ENCODE measurements at regions not wholly inside any gene's neighbourhood (a gene's known extent, or its start where the extent isn't known, plus 50 kb on each side); places are given as distances from the start of the nearest gene placed in this dataset.
"Not testable (repeated sequence)": the region's sequence is repeated elsewhere in the genome, so short reads cannot be mapped to it uniquely, and the experiment has no call there.

DNA sequence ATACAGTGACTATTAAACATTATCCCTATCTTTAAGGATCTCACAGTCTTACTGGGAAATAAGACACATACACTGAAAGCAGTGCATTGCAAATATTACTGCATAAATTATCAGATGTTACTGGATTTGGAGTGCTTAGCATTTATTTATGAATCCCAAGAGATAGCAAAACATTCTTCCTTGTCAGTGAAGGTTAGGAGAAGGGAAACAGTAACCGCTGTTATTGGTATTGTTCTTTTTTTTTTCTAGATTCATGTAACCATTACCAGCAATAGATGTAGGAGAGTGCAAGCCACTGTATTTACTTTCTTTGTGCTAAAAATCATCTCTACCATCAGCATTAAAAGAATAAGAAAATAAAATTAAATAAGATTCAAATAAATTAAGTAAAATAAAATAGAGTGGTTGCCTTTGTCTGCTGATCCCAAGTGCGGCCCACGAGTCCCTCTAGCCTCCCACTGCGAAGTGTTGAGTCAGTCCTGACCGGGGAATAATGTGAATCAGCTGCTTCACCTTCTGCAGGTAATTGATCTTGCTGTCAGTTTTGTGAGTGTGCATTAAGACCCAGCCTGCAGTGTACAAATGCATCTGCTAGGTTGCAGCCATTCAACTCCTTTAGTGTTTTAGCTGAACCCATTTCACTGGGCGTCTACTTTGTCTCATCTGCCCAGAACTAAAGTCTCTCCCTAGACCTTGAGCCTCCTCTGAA lies 1344.9 kb downstream of the GATA3 start:
- no peaks in the 10 kb centered on the region for H3K9me3 ChIP-seq (ENCODE audit: control insufficient read depth, insufficient read depth, low read length)
- POLR2A ChIA-PET = no interaction called here
- no peaks in the 10 kb centered on the region for H3K27me3 ChIP-seq (ENCODE audit: control insufficient read depth, insufficient read depth, low read length)
- no peak overlapping the region for H3K4me3 ChIP-seq (ENCODE audit: low read depth, low read length)
- TF ChIP-seq, protein P1, sequence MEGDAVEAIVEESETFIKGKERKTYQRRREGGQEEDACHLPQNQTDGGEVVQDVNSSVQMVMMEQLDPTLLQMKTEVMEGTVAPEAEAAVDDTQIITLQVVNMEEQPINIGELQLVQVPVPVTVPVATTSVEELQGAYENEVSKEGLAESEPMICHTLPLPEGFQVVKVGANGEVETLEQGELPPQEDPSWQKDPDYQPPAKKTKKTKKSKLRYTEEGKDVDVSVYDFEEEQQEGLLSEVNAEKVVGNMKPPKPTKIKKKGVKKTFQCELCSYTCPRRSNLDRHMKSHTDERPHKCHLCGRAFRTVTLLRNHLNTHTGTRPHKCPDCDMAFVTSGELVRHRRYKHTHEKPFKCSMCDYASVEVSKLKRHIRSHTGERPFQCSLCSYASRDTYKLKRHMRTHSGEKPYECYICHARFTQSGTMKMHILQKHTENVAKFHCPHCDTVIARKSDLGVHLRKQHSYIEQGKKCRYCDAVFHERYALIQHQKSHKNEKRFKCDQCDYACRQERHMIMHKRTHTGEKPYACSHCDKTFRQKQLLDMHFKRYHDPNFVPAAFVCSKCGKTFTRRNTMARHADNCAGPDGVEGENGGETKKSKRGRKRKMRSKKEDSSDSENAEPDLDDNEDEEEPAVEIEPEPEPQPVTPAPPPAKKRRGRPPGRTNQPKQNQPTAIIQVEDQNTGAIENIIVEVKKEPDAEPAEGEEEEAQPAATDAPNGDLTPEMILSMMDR (IDR thresholded peaks at IDR 0.05; ENCODE audit: low read depth, low read length) = no peak
- CTCF ChIA-PET = no interaction called here
- no peak for DNase-seq (ENCODE audit: low read depth, low spot score)
- no peak overlapping the region for H3K27ac ChIP-seq (ENCODE audit: low read depth, low read length)

DNA sequence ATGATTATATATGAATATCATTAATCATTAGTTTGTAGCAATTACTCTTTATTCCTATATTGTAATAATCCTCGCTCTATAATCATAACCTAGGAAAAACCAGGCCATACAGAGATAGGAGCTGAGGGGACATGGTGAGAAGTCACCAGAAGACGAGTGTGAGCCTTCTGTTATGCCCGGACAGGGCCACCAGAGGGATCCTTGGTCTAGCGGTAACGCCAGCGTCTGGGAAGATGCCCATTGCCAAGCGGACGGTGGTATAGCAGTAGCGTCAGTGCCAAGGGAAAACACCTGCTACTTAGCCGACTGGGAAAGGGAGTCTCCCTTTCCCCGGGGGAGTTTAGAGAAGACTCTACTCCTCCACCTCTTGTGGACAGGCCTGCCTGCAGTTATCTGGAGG lies 1347.6 kb downstream of the GATA3 start:
- POLR2A ChIA-PET = not testable (repeated sequence)

DNA sequence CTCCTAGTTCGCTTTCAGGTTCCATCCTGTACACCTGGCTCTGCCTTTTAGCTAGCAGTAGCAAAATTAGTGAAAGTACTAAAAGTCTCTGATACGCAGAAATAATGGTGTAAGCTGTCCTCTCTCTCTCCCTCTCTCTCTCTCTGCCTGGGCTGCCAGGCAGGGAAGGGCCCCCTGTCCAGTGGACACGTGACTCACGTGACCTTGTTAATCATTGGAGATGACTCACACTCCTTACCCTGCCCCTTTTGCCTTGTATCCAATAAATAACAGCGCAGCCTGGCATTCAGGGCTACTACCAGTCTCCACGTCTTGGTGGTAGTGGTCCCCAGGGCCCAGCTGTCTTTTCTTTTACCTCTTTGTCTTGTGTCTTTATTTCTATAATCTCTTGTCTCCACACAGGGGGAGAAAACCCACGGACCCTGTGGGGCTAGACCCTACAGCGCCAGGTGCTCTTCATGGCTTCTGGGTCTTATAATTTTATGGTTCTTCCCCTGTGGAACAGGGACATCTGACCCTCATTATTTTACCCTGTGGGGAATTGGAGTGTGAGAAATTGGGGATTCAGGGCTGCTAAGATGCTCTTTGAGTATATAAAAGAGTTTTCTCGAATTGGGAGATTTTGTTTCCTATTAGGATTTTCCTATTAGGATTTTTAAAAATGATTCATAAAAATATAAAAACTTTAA lies 1348.2 kb downstream of the GATA3 start:
- H3K27me3 ChIP-seq (ENCODE audit: control insufficient read depth, insufficient read depth, low read length); CTCF ChIA-PET; H3K27ac ChIP-seq (ENCODE audit: low read depth, low read length); H3K9me3 ChIP-seq (ENCODE audit: control insufficient read depth, insufficient read depth, low read length); H3K4me3 ChIP-seq (ENCODE audit: low read depth, low read length); DNase-seq (ENCODE audit: low read depth, low spot score); POLR2A ChIA-PET: not testable (repeated sequence)

More for the DNA sequence above, 1347.6 kb downstream of the GATA3 start:
- H3K27me3 ChIP-seq (ENCODE audit: control insufficient read depth, insufficient read depth, low read length); CTCF ChIA-PET; H3K4me3 ChIP-seq (ENCODE audit: low read depth, low read length); DNase-seq (ENCODE audit: low read depth, low spot score); H3K27ac ChIP-seq (ENCODE audit: low read depth, low read length); H3K9me3 ChIP-seq (ENCODE audit: control insufficient read depth, insufficient read depth, low read length): not testable (repeated sequence)

DNA sequence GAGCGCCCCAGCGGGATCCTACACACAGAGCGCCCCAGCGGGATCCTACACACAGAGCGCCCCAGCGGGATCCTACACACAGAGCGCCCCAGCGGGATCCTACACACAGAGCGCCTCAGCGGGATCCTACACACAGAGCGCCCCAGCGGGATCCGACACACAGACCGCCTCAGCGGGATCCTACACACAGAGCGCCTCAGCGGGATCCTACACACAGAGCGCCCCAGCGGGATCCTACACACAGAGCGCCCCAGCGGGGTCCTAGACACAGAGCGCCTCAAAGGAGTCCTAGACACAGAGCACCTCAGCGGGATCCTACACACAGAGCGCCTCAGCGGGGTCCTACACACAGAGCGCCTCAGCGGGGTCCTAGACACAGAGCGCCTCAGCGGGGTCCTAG lies 1352.7 kb downstream of the GATA3 start:
- POLR2A ChIA-PET; DNase-seq (ENCODE audit: low read depth, low spot score); H3K4me3 ChIP-seq (ENCODE audit: low read depth, low read length); H3K27me3 ChIP-seq (ENCODE audit: control insufficient read depth, insufficient read depth, low read length); H3K27ac ChIP-seq (ENCODE audit: low read depth, low read length); CTCF ChIA-PET: not testable (repeated sequence)
- peaks cover 11% of the 10 kb centered on the region; the same call in 1 of the 2 replicates for H3K9me3 ChIP-seq (ENCODE audit: control insufficient read depth, insufficient read depth, low read length)

DNA sequence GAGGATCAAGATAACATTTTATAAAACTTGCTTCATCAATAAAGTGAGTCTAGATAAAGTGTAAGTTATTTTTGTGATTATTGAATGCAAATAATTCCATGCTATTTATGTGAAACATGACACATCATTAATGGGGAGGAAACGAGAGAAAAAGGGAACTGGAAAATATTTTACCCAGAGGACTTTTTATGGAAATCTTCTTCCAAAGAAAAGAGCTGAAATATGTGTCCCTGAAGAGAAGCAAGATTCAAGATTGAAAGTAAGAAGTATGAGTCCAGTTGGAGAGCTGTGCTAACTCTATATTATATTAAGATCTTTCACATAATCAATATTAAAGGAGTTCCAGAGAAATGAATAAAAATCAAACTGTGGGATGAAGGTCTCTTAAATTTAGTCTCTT lies 1361.8 kb downstream of the GATA3 start:
- ChIA-PET CTCF (no interaction called here), POLR2A (no interaction called here)
- DNase-seq (ENCODE audit: low read depth, low spot score) = no peak
- Histone ChIP-seq H3K9me3 (ENCODE audit: control insufficient read depth, insufficient read depth, low read length) (no peaks in the 10 kb centered on the region), H3K27ac (ENCODE audit: low read depth, low read length) (no peak overlapping the region), H3K27me3 (ENCODE audit: control insufficient read depth, insufficient read depth, low read length) (no peaks in the 10 kb centered on the region), H3K4me3 (ENCODE audit: low read depth, low read length) (no peak overlapping the region)
- TF ChIP-seq, protein P1 (IDR thresholded peaks at IDR 0.05; ENCODE audit: low read depth, low read length) = no peak

- no peaks in the 10 kb centered on the region for H3K27me3 ChIP-seq (ENCODE audit: control insufficient read depth, insufficient read depth, low read length)
- CTCF ChIA-PET = interaction anchor here (1.4 kb wide), 1 partner anchor 117 kb away, joined by 3 read pairs; no protein-coding TSS in a partner anchor
Observed at GRCh38 chr10:9419757-9420156, 1365.3 kb downstream of the GATA3 start.

More at GRCh38 chr10:9419757-9420156, 1365.3 kb downstream of the GATA3 start:
- TF ChIP-seq, protein P1 (IDR thresholded peaks at IDR 0.05; ENCODE audit: low read depth, low read length) = no peak
- Histone ChIP-seq H3K27ac (ENCODE audit: low read depth, low read length) (no peak overlapping the region), H3K9me3 (ENCODE audit: control insufficient read depth, insufficient read depth, low read length) (no peaks in the 10 kb centered on the region), H3K4me3 (ENCODE audit: low read depth, low read length) (no peak overlapping the region)
- DNase-seq (ENCODE audit: low read depth, low spot score) = no peak
- POLR2A ChIA-PET = no interaction called here

Measured in AG04450 (cell line).